SJCRH30 (cell line): ENCODE measurements at regions not wholly inside any gene's neighbourhood (a gene's known extent, or its start where the extent isn't known, plus 50 kb on each side); places are given as distances from the start of the nearest gene placed in this dataset.
"Not testable (repeated sequence)": the region's sequence is repeated elsewhere in the genome, so short reads cannot be mapped to it uniquely, and the experiment has no call there.

Experiments
- DNase-seq, 2 experiments: peaks; one replicate each; pipeline ENCODE4 v3.0.0-alpha.2; 2015 to 2020
- H3K27ac ChIP-seq: fragments of 250-450 bp; sonication (Bioruptor Pico); 2 replicates; pipeline ENCODE4 v1.5.1; 2020; ENCODE audit warnings: mild to moderate bottlenecking, moderate library complexity
- H3K27me3 ChIP-seq: fragments of 250-450 bp; sonication (Bioruptor Pico); 2 replicates; pipeline ENCODE4 v1.5.1; 2020; ENCODE audit warnings: mild to moderate bottlenecking, moderate library complexity
- H3K36me3 ChIP-seq: fragments of 250-450 bp; sonication (Bioruptor Pico); 2 replicates; pipeline ENCODE4 v1.5.1; 2020; ENCODE audit warnings: mild to moderate bottlenecking, moderate library complexity
- H3K4me1 ChIP-seq: fragments of 250-450 bp; sonication (Bioruptor Pico); 2 replicates; pipeline ENCODE4 v1.5.1; 2020; ENCODE audit warnings: mild to moderate bottlenecking, moderate library complexity
- H3K4me3 ChIP-seq: fragments of 250-450 bp; sonication (Bioruptor Pico); 2 replicates; pipeline ENCODE4 v1.5.1; 2020; ENCODE audit warnings: mild to moderate bottlenecking, moderate library complexity
- H3K9me3 ChIP-seq: fragments of 250-450 bp; sonication (Bioruptor Pico); replicated peaks from 2 replicates; pipeline ENCODE4 v1.5.1; 2020; ENCODE audit warnings: mild to moderate bottlenecking, moderate library complexity

GRCh38 chr2:76697439-76697838 is 824.7 kb downstream of the LRRTM4 start:
- H3K27me3 ChIP-seq, H3K36me3 ChIP-seq, DNase-seq, H3K9me3 ChIP-seq, H3K4me1 ChIP-seq, H3K27ac ChIP-seq, H3K4me3 ChIP-seq: not testable (repeated sequence)

- Histone ChIP-seq H3K27ac (no peak overlapping the region), H3K4me3 (no peak overlapping the region), H3K27me3 (no peaks in the 10 kb centered on the region), H3K4me1 (peaks cover 6% of the 10 kb centered on the region; the same call in 1 of the 2 replicates), H3K9me3 (no peaks in the 10 kb centered on the region), H3K36me3 (no peaks in the 10 kb centered on the region)
- DNase-seq, result no peak
These were observed 829.3 kb downstream of the LRRTM4 start for GRCh38 chr2:76692908-76693307.

- H3K27ac ChIP-seq, result no peak overlapping the region
- no peaks in the 10 kb centered on the region for H3K36me3 ChIP-seq
- no peak overlapping the region for H3K4me3 ChIP-seq
- no peaks in the 10 kb centered on the region for H3K4me1 ChIP-seq
- H3K9me3 ChIP-seq, result no peaks in the 10 kb centered on the region
- DNase-seq, result no peak
- H3K27me3 ChIP-seq, result no peaks in the 10 kb centered on the region
These were observed 833.4 kb downstream of the LRRTM4 start for GRCh38 chr2:76688732-76689131.

- Histone ChIP-seq H3K27me3 (no peaks in the 10 kb centered on the region), H3K4me3 (no peak overlapping the region), H3K9me3 (no peaks in the 10 kb centered on the region), H3K27ac (no peak overlapping the region), H3K36me3 (no peaks in the 10 kb centered on the region), H3K4me1 (no peaks in the 10 kb centered on the region)
- no peak for DNase-seq
These were observed 834.3 kb downstream of the LRRTM4 start for GRCh38 chr2:76687923-76688322.

GRCh38 chr2:76684756-76685155 is 837.4 kb downstream of the LRRTM4 start:
- H3K36me3 ChIP-seq, result no peaks in the 10 kb centered on the region
- DNase-seq, result no peak
- H3K27ac ChIP-seq, result no peak overlapping the region
- H3K9me3 ChIP-seq, result no peaks in the 10 kb centered on the region
- H3K4me3 ChIP-seq, result no peak overlapping the region
- no peaks in the 10 kb centered on the region for H3K27me3 ChIP-seq
- no peaks in the 10 kb centered on the region for H3K4me1 ChIP-seq

- no peaks in the 10 kb centered on the region for H3K36me3 ChIP-seq
- no peaks in the 10 kb centered on the region for H3K27me3 ChIP-seq
- H3K27ac ChIP-seq, result no peak overlapping the region
- DNase-seq, result no peak
- H3K4me1 ChIP-seq, result peaks cover 4% of the 10 kb centered on the region; the same call in 1 of the 2 replicates
- H3K4me3 ChIP-seq, result no peak overlapping the region
- H3K9me3 ChIP-seq, result no peaks in the 10 kb centered on the region
These were observed 843.2 kb downstream of the LRRTM4 start for GRCh38 chr2:76679025-76679396.

GRCh38 chr2:76678383-76679024 is 843.7 kb downstream of the LRRTM4 start:
- no peak overlapping the region for H3K4me3 ChIP-seq
- no peaks in the 10 kb centered on the region for H3K36me3 ChIP-seq
- peaks cover 4% of the 10 kb centered on the region; the same call in 1 of the 2 replicates for H3K4me1 ChIP-seq
- no peaks in the 10 kb centered on the region for H3K27me3 ChIP-seq
- no peak for DNase-seq
- H3K9me3 ChIP-seq, result no peaks in the 10 kb centered on the region
- H3K27ac ChIP-seq, result no peak overlapping the region

GRCh38 chr2:76675212-76675611 is 847.0 kb downstream of the LRRTM4 start:
- Histone ChIP-seq H3K4me1 (peaks cover 8% of the 10 kb centered on the region), H3K4me3 (no peak overlapping the region), H3K36me3 (no peaks in the 10 kb centered on the region)

GRCh38 chr2:76672798-76673197 is 849.4 kb downstream of the LRRTM4 start:
- Histone ChIP-seq H3K27ac (peak overlapping the region; percentile 20; the same call in 1 of the 2 replicates), H3K36me3 (no peaks in the 10 kb centered on the region), H3K4me3 (no peak overlapping the region), H3K27me3 (no peaks in the 10 kb centered on the region), H3K9me3 (no peaks in the 10 kb centered on the region), H3K4me1 (peaks cover 5% of the 10 kb centered on the region; the same call in 1 of the 2 replicates)
- no peak for DNase-seq

More at GRCh38 chr2:76675212-76675611, 847.0 kb downstream of the LRRTM4 start:
- DNase-seq, result no peak
- H3K9me3 ChIP-seq, result no peaks in the 10 kb centered on the region
- no peak overlapping the region for H3K27ac ChIP-seq
- H3K27me3 ChIP-seq, result no peaks in the 10 kb centered on the region

- H3K27me3 ChIP-seq, result no peaks in the 10 kb centered on the region
- H3K4me1 ChIP-seq, result peaks cover 5% of the 10 kb centered on the region; the same call in 1 of the 2 replicates
- no peaks in the 10 kb centered on the region for H3K9me3 ChIP-seq
- H3K4me3 ChIP-seq, result no peak overlapping the region
- no peak overlapping the region for H3K27ac ChIP-seq
- H3K36me3 ChIP-seq, result no peaks in the 10 kb centered on the region
- DNase-seq, result no peak
These were observed 852.2 kb downstream of the LRRTM4 start for GRCh38 chr2:76669966-76670465.

GRCh38 chr2:76668279-76668678 is 853.9 kb downstream of the LRRTM4 start:
- Histone ChIP-seq H3K9me3 (no peaks in the 10 kb centered on the region), H3K27me3 (no peaks in the 10 kb centered on the region), H3K4me3 (no peak overlapping the region), H3K36me3 (no peaks in the 10 kb centered on the region), H3K4me1 (peaks cover 5% of the 10 kb centered on the region; the same call in 1 of the 2 replicates), H3K27ac (no peak overlapping the region)
- no peak for DNase-seq

- Histone ChIP-seq H3K4me1 (peaks cover 5% of the 10 kb centered on the region; the same call in 1 of the 2 replicates), H3K36me3 (no peaks in the 10 kb centered on the region), H3K9me3 (no peaks in the 10 kb centered on the region), H3K27me3 (no peaks in the 10 kb centered on the region), H3K4me3 (no peak overlapping the region), H3K27ac (no peak overlapping the region)
- DNase-seq, result no peak
These were observed 854.3 kb downstream of the LRRTM4 start for GRCh38 chr2:76667821-76668271.

GRCh38 chr2:76642129-76642528 is 880.0 kb downstream of the LRRTM4 start:
- Histone ChIP-seq H3K27ac (no peak overlapping the region), H3K4me1 (0 out of 2 replicates have a peak, but pooled peaks cover 5% of the 10 kb centered on the region), H3K9me3 (no peaks in the 10 kb centered on the region), H3K27me3 (no peaks in the 10 kb centered on the region), H3K4me3 (no peak overlapping the region), H3K36me3 (no peaks in the 10 kb centered on the region)
- no peak for DNase-seq

- no peak overlapping the region for H3K4me3 ChIP-seq
- no peaks in the 10 kb centered on the region for H3K27me3 ChIP-seq
- DNase-seq, result no peak
- H3K36me3 ChIP-seq, result no peaks in the 10 kb centered on the region
- no peaks in the 10 kb centered on the region for H3K9me3 ChIP-seq
- H3K4me1 ChIP-seq, result 0 out of 2 replicates have a peak, but pooled peaks cover 5% of the 10 kb centered on the region
- H3K27ac ChIP-seq, result no peak overlapping the region
These were observed 880.7 kb downstream of the LRRTM4 start for GRCh38 chr2:76641506-76641905.

- Histone ChIP-seq H3K27ac (no peak overlapping the region), H3K27me3 (no peaks in the 10 kb centered on the region), H3K9me3 (no peaks in the 10 kb centered on the region), H3K36me3 (no peaks in the 10 kb centered on the region), H3K4me3 (no peak overlapping the region), H3K4me1 (0 out of 2 replicates have a peak, but pooled peaks cover 5% of the 10 kb centered on the region)
- DNase-seq, result peak in 1 of 2 experiments; percentile 33
These were observed 881.3 kb downstream of the LRRTM4 start for GRCh38 chr2:76640905-76641304.
